ENCODE measurements at regions not wholly inside any gene's neighbourhood (a gene's known extent, or its start where the extent isn't known, plus 50 kb on each side); places are given as distances from the start of the nearest gene placed in this dataset.

- H3K36me3 ChIP-seq (ENCODE audit: control insufficient read depth in 2 of 4, insufficient read depth in 4 of 4, low read length in 3 of 4): no peaks in the 10 kb centered on the region
- H2BK20ac ChIP-seq (ENCODE audit: low read length): no peak overlapping the region
- H3K9ac ChIP-seq (replicated peaks in 1 of 4; ENCODE audit: extremely low read depth in 1 of 4, low read depth in 3 of 4, low read length in 3 of 4): no peak overlapping the region
- no peak overlapping the region for H3K4me3 ChIP-seq (ENCODE audit: extremely low read depth in 1 of 4, insufficient read depth in 2 of 4, low read depth in 3 of 4, low read length in 4 of 4)
- H2BK12ac ChIP-seq (ENCODE audit: low read depth, low read length): no peak overlapping the region
- no peak for FAIRE-seq
- H3K18ac ChIP-seq (ENCODE audit: extremely low read depth, low read length): no peak overlapping the region
- ChIA-PET POLR2A (ENCODE audit: partially characterized antibody) (no interaction called here), CTCF (ENCODE audit: partially characterized antibody) (interaction anchor here (0.6 kb wide), 1 partner anchor 453 kb away, joined by 5 read pairs; no protein-coding TSS in a partner anchor)
- no peaks in the 10 kb centered on the region for H4K20me1 ChIP-seq (replicated peaks in 1 of 2; ENCODE audit: control insufficient read depth in 1 of 2, insufficient read depth in 2 of 2, low read length in 2 of 2)
- no peaks in the 10 kb centered on the region for H3K4me1 ChIP-seq (replicated peaks in 1 of 4; ENCODE audit: control insufficient read depth in 3 of 4, insufficient read depth in 4 of 4, low read length in 3 of 4)
- no peaks in the 10 kb centered on the region for H3K9me3 ChIP-seq (ENCODE audit: insufficient read depth in 2 of 2, low read depth in 1 of 2, low read length in 1 of 2)
- H4K91ac ChIP-seq (replicated peaks; ENCODE audit: insufficient read length, low read length): no peak overlapping the region
- H3K56ac ChIP-seq (replicated peaks; ENCODE audit: insufficient read length, low read depth, low read length): no peak overlapping the region
- no peaks in the 10 kb centered on the region for H3K23me2 ChIP-seq (ENCODE audit: low read depth, low read length)
- no peaks in the 10 kb centered on the region for H3K27me3 ChIP-seq (replicated peaks in 1 of 4; ENCODE audit: control insufficient read depth in 3 of 4, extremely low read depth in 1 of 4, insufficient read depth in 3 of 4, low read length in 3 of 4)
- H2BK120ac ChIP-seq (replicated peaks; ENCODE audit: low read depth, low read length): no peak overlapping the region
- no peak for DNase-seq (ENCODE audit: low read depth in 1 of 2, low spot score in 2 of 2)
- no peak overlapping the region for H2AFZ ChIP-seq (ENCODE audit: low read length)
- no peak overlapping the region for H3K14ac ChIP-seq (ENCODE audit: insufficient read length)
- H2BK5ac ChIP-seq (ENCODE audit: low read depth, low read length): no peak overlapping the region
- H4K8ac ChIP-seq (ENCODE audit: extremely low read depth, insufficient read depth, low read length): no peak overlapping the region
- no peaks in the 10 kb centered on the region for H3K79me1 ChIP-seq (ENCODE audit: low read depth, low read length)
- H4K5ac ChIP-seq (ENCODE audit: insufficient read length, low read depth, low read length): no peak overlapping the region
- H2BK15ac ChIP-seq (ENCODE audit: low read length): no peak overlapping the region
- H2AK5ac ChIP-seq (ENCODE audit: low read depth, low read length): no peak overlapping the region
- H3K4me2 ChIP-seq (ENCODE audit: insufficient read depth in 1 of 2, low read depth in 2 of 2, low read length in 2 of 2): no peak overlapping the region
- H3K4ac ChIP-seq (replicated peaks; ENCODE audit: insufficient read length, low read depth, low read length): no peak overlapping the region
- H3K23ac ChIP-seq (ENCODE audit: insufficient read length): no peak overlapping the region
- H3K27ac ChIP-seq (ENCODE audit: low read depth, low read length): no peak overlapping the region
- 95% methylated on average over 4 of the region's 4 CpGs; no CpG with 5 or more reads in 1 of the 2 experiments for WGBS, 2 experiments (ENCODE audit: extremely low coverage in 1 of 2, insufficient coverage in 1 of 2, insufficient read length in 1 of 2, insufficient replicate concordance in 2 of 2, low coverage in 1 of 2, low lambda C conversion rate in 2 of 2, missing lambda C conversion rate in 1 of 2)
- H3K79me2 ChIP-seq (ENCODE audit: control insufficient read depth in 1 of 2, insufficient read depth in 2 of 2, low read length in 2 of 2): no peaks in the 10 kb centered on the region
- TF ChIP-seq CHD1 (IDR thresholded peaks at IDR 0.05; ENCODE audit: low read depth, low read length) (no peak), SP2 (IDR thresholded peaks at IDR 0.05; ENCODE audit: low read length) (no peak), EP300 (IDR thresholded peaks at IDR 0.05; ENCODE audit: borderline replicate concordance in 1 of 2, low read depth in 2 of 2, low read length in 2 of 2) (no peak), USF2 (IDR thresholded peaks at IDR 0.05; ENCODE audit: low read length) (no peak), POU5F1 (IDR thresholded peaks at IDR 0.05; ENCODE audit: low read depth, low read length) (no peak), NANOG (IDR thresholded peaks at IDR 0.05; ENCODE audit: insufficient read depth, low read depth, low read length, poor library complexity, severe bottlenecking) (no peak), BRCA1 (IDR thresholded peaks at IDR 0.05; ENCODE audit: low read depth, low read length) (no peak), PHF8 (conservative IDR thresholded peaks at IDR 0.05; ENCODE audit: low read depth, low read length) (no peak), FOSL1 (IDR thresholded peaks at IDR 0.05; ENCODE audit: insufficient read depth, low read depth, low read length) (no peak), HDAC2 (IDR thresholded peaks at IDR 0.05; ENCODE audit: borderline replicate concordance in 1 of 2, low read depth in 2 of 2, low read length in 2 of 2) (no peak), GABPA (IDR thresholded peaks at IDR 0.05; ENCODE audit: borderline replicate concordance, insufficient read depth, low read length) (no peak)
Measured at GRCh38 chr2:122905431-122905830, 1119.7 kb upstream of the CNTNAP5 start.
